ENCODE measurements at regions not wholly inside any gene's neighbourhood (a gene's known extent, or its start where the extent isn't known, plus 50 kb on each side); places are given as distances from the start of the nearest gene placed in this dataset.

DNA sequence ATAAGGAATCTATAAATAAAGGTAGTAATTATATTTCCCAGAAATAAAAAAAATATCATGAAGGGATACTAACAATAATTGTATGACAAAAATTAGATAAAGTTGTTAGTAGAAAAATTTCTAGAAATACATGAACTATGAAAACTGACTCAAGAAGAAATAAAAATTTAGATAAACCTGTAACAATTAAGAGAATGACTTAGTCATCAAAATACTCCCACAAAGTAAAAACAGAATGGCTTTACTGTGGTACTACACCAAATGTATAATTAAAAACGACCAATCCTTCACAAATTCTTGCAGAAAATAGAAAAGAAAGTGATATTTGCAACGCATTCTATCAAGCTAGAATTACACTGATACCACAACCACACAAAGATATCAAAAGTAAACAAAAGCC, 176.2 kb upstream of the ETV3 start:
- TF ChIP-seq CTCF (IDR thresholded peaks at IDR 0.05 in 4 of 5, conservative IDR thresholded peaks at IDR 0.05 in 1 of 5) (no peak), POLR2A (IDR thresholded peaks at IDR 0.05) (no peak)

Data from gastrocnemius medialis (tissue), 4 donors.